Activated CD4-positive, CD25-positive, alpha-beta regulatory T cell treated with anti-CD3 and anti-CD28 coated beads, Interleukin-2, amount 50 U/mL, for 16 hours (primary cell): ENCODE measurements at regions not wholly inside any gene's neighbourhood (a gene's known extent, or its start where the extent isn't known, plus 50 kb on each side); places are given as distances from the start of the nearest gene placed in this dataset.
"Not testable (repeated sequence)": the region's sequence is repeated elsewhere in the genome, so short reads cannot be mapped to it uniquely, and the experiment has no call there.

Experiments used
- DNase-seq: peaks from one replicate; pipeline ENCODE4 v3.0.0-alpha.2; 2020; ENCODE audit warnings: low read depth, low spot score

DNA sequence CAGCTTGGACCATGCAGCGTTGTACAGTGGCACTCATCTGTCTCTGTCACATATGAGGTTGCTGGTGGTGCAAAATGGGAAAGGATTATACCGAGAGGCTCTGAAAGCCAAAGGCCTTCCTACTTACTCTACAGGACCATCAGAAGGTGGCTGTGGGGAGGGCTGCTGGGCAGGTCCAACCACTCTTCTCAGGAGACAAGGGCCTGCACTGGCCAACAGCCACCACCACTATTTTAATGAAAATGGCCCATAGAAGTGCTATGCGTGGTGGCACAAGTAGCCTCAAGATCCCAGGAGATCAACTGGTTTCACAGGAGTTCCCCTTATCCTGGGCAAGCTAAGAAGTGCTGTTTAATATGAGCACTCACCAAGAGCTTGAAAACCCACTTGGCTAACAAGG is 52.3 kb downstream of the MRPL57 start:
- no peak for DNase-seq

DNA sequence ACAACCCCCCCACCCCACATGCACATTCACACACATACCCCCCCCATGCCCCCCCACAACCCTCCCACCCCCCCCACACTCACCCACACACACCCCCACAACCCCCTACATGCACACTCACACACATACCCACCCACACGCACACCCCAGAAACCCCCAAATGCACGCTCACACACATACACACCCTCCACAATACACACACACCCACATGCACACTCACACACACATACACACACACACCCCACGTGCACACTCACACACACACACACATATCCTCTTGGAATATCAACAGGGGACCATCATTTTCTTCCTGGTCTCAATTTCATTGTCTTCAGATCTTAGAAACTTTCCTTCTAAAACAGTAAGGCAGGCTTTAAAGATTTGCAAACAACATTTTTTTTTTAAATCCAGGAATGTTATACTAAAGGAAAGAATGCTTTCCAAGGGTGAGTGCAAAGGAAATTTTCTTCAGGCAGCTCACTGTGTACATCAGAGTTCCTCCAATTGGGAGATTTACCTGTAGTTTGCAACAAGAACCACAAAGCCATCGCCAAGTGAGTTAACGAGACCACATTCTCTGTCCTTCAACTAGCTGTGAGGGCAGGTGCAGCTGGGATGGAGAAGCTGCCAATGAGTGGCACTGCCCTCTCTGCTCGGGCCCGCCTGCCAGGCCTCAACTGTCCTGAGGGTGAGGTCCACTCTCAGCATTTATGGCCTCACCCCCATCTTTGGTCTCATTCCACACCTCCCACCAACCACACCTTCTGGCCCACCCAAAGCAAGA is 53.0 kb downstream of the MRPL57 start:
- no peak for DNase-seq

DNA sequence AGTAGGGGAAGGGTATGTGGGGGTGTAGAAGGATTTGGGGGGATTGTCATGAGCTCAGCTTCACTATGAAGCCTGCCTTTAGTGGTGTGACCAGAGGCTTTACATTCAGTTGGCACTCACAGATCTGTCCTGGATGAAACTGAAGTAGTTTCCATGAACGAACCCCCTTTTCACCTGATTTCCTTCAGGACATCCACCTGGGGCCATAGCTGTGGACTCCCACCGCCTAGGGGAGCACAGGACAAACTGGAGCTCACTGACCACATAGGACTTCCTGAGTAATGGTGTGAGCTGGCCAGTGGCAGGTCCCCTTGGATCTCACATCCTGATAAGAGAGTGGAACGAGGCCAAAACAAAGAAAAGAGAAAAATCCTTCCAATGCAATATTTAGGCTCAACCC is 54.1 kb downstream of the MRPL57 start:
- DNase-seq, result no peak

- no peak for DNase-seq
Observed at GRCh38 chr13:21231426-21231940, 55.0 kb downstream of the MRPL57 start.

DNA sequence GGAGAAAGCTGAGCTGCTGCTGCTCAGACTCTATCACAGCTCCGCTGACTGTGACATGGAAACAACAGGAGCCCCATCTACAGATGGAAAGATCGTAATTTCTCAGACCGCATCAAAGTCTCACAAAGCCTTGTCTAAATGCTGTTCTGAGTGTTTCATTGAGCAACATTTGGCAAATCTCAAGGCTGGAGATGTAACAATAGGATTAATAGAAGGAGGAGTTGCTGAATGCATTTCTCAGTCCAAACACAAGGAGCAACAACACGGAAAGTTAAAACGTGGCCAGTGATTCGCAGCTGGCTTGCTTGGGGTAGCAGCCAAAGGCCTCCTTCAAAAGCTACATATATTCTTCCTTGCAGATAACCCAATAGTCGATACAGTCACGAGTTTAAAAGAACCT is 55.7 kb downstream of the MRPL57 start:
- DNase-seq, result no peak

GRCh38 chr13:21232599-21232998 is 56.1 kb downstream of the MRPL57 start:
- DNase-seq, result no peak

DNA sequence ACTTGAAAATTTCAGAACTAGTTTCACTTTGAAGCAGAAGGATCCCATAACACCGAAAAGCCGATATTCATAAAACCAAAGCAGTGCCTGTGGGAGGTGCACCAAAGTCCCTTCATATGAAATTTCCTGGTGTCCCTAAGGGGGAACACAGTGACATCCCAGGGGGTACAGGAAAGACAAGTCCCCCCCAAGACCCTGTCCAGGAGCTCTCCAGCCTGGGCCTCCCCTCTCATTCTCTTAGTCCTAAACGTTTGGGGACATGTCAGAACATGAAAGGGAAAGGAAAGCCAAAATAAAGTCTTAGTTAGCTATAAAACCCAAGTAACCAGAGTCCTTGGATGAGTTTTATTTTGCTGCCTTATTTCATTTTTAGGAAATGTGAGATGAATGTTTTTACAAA is 56.6 kb downstream of the MRPL57 start:
- DNase-seq, result no peak

DNA sequence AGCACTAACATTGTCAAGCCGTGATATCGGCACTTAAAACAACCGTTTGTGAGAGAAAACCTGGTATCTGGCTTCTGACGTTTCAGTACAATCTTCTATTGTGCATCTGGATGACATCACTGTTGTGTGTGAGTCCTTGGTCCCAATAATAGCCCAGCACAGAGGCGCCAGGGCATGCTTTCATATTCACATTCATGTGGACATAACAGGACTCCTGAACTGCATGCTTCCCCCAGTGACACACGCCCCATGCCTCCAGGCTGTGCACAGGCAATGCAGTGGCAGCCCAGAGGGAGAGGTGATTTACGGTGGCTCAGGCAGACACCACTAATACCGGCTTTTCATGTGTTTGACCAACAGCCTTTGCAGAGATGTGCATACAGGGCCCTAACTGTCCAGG is 58.1 kb downstream of the MRPL57 start:
- no peak for DNase-seq

DNA sequence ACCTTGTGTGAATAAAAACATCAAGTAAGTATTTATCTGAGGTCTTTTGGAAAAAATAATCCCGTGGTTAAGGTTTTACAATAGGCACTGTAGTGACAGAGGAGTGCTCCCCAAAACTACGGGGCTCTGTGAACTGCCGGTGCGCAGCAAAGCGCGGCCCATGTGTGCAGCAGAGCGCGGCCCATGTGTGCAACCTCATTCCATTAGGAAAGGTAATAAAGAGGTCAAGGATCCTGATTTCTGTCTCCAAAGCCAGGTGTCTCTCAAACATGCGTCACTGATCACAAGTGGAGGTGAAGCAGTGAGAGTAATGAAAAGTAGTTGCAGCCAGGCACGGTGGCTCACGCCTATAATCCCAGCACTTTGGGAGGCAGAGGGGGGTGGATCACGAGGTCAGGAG is 58.7 kb downstream of the MRPL57 start:
- no peak for DNase-seq

DNA sequence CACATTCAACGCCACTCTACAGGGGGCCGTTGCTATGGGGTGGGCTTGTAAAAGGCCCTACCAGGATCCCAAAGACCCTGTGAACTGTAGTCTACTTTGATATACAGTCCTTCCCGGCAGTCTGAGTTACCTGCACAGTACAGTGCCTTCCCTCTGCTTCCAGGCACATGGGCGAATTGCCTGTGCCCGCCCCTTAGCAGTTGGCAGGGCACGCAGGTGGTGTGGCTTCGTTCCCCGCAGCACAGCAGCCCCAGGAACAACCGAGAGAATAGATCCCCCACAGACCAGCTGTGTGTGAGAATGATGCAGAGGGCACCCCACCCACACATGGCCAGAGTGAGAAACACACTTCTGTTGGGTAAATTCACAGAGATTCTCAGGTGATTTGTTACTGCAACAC is 60.6 kb downstream of the MRPL57 start:
- DNase-seq, result no peak

DNA sequence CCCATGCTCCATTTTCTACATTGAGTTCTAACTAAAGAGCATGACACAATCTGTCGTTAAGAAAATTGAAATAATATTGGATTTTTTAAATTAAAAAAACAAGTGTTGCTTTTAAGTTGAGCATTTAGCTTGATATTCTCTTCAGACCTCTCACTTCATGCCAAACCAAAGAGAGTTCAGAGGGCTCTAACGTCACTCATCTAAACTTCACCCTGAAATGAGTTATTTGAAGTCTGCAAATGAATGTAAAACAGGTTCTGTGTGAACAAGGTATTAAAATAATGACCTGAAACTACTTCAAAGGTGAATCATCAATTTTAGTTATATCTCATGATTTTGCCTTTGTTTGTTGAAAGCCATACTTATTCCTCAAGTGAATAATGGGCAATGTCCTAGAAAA is 61.8 kb downstream of the MRPL57 start:
- DNase-seq, result no peak

GRCh38 chr13:21240586-21240985 is 64.1 kb downstream of the MRPL57 start:
- DNase-seq, result no peak

DNA sequence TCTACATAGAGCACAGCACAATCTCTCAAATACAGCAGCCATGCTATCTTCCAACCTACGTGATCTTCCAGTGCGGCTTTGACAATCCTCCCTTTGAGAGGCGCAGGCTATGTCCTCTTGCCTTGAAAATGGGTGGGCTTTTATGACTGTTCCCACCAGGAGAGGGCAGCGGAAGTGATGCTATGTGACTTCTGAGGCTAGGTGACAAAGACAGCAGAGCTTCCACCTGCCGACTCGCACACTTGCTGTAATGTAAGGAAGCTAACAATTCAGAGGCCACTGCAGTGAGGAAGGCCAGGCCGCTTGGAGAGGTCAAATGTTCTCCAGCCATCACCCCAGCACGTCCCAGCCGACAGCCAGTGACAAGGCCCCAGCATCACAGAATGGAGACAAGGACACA is 65.8 kb downstream of the MRPL57 start:
- no peak for DNase-seq

DNA sequence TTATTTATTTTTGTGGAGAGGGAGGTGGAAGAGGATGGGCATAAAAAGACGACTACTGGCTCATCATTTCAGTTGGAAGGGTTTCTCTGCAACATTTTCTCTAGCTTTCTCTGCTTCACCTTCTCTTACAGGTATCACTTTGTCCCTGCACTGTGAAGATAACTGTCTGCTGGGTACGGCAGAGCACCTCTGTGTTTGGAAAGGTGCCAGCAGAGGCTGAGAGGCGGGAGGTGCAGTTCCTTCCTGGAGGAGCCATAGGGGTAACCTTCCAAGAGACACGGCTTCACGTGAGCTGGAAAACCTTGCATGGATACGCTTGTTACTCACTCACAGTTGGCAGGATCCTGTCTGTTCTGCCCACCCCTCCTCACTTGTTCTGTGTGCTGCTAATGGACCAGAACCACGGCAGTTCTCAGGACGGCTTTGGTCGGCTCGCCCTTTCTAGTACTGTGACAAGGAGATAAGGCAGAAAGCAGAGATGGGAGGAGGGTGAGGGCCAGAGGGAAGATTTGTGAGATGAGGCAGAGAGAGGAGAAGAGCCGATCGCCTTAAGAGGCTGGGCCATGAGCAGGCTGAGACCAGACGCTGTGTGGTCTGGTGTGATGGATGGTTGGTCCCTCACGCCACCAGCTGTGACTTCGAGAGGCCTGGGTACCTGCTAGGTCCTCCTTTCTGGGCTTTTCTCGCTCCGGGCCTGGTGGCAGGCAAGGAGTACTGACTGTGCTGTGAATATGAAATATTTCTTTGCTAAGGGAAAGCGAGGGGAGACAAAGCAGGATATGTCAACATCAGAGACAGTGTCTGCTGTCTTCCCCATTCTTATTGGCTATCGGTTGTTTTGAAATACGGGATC is 66.8 kb downstream of the MRPL57 start:
- DNase-seq, result no peak

GRCh38 chr13:21243898-21244184 is 67.4 kb downstream of the MRPL57 start:
- not testable (repeated sequence) for DNase-seq

DNA sequence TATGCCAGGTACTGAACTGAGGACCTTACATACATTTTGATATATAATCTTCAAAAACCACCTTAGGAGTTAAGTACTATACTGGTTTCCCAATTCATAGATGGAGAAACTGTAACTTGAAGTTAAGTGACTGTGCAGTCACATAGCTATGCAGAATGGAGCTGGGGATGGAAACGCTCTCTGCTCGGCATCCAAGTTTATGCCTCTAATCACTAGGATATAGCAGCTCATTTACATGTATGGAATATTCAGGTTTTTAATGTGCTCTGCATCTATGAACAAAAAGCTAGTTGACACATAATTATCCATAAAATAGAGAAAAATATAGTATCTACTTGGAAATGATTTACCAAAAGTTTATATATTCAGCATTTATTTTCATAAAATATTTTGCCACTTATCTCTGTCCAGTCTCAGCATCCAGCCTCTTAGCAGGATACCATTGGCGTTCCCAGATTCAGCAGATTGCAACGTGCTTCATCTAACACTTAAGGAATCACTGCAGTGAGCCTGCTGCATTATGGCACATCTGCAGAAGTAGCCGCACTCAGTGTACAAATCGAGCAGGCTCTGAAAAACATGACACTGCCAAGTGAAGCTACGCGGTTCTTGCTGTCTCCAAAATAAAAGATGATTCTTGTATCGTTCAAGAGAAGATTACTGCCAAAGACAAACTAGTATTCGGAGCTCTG is 70.4 kb downstream of the MRPL57 start:
- DNase-seq, result no peak

GRCh38 chr13:21256351-21256761 is 79.9 kb downstream of the MRPL57 start:
- DNase-seq, result no peak

GRCh38 chr13:21256891-21257290 is 80.4 kb downstream of the MRPL57 start:
- DNase-seq, result no peak

DNA sequence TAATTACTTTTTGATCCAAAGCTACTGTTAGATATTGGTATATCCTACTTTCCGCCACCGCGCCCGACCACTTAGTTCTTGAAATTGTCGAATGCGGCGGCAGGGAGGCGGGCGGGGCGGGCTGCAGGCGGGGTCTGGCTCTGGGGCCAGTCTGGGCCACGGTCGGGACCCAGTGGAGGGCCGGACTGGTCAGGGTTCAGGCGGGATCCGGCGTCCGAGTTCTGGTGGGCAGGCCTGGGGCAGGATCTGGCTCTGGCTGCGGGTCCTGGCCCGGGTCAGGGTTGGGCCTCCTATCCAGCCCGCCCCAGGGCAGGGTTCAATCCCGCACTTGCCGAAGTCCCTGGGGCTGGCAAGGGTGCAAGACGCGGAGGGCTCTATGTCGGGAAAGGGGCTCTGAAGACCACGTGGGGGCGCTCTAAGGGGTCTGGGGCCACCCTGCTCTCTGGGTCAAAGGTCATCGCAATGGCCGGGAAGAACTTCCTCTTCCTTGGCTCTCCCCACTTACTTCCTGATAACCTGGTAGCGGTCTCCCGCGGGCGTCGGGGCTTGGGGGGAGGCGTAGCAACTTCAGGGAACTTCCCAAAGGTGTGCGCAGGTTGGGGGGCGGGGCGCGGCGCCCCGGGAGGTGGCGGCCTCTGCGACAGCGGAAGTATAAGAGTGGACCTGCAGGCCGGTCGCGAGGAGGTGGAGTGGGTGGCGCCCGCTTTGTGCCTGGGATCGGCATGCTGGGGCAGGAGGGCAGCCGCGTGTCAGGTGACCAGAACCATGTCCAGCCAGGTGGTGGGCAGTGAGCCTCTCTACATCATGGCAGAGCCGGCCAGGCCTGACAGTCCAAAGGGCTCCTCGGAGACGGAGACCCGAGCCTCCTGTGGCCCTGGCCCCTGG is 83.4 kb downstream of the MRPL57 start:
- no peak for DNase-seq

DNA sequence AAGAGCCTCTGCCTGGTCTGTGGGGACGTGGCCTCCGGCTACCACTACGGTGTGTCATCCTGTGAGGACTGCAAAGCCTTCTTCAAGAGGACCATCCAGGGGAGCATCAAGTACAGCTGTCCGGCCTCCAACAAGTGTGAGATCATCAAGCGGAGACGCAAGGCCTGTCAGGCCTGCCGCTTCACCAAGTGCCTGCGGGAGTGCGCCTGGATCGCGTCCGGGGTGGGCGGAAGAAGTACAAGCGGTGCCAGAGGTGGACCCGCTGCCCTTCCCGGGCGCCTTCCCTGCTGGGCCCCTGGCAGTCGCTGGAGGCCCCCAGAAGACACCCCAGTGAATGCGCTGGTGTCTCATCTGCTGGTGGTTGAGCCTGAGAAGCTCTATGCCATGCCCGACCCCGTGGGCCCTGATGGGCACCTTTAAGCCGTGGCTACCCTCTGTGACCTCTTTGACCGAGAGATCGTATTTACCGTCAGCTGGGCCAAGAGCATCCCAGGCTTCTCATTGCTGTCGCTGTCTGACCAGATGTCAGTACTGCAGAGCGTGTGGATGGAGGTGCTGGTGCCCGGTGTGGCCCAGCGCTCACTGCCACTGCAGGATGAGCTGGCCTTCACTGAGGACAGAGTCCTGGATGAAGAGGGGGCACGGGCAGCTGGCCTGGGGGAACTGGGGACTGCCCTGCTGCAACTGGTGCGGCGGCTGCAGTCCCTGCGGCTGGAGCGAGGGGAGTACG is 84.3 kb downstream of the MRPL57 start:
- DNase-seq, result not testable (repeated sequence)
